Pancreas (tissue), 2 donors: ENCODE measurements at regions not wholly inside any gene's neighbourhood (a gene's known extent, or its start where the extent isn't known, plus 50 kb on each side); places are given as distances from the start of the nearest gene placed in this dataset.

Experiments
- microRNA-seq, 2 donors: library from miRNA; unstranded; fragments of <30 nt; microRNA quantifications; one replicate each; pipeline versions ENCODE4 to v1.1.0, GENCODE V29; 2019 to 2020
- donor health status: DM: no; HTN: no; CAD: no; lungs with moderate emphysema.
- donor health status: DM: no; HTN: no; CAD: no.

Small RNA genes in the stretch of these regions (microRNA-seq; reads per million reads assigned to microRNA genes)
- 0 reads per million in 2 donors for gene MIR4303
- gene MIR4495: 0 reads per million in 2 donors
